ENCODE measurements at regions not wholly inside any gene's neighbourhood (a gene's known extent, or its start where the extent isn't known, plus 50 kb on each side); places are given as distances from the start of the nearest gene placed in this dataset.
A peak's percentile ranks its signal among the peaks of the same experiment; 100 is the strongest.

GRCh38 chr1:191895049-191895448, 263.2 kb upstream of the RGS18 start:
- Histone ChIP-seq H3K27me3 (ENCODE audit: insufficient read depth, poor library complexity, severe bottlenecking) (no peaks in the 10 kb centered on the region), H3K4me3 (ENCODE audit: severe bottlenecking) (no peak overlapping the region), H3K36me3 (ENCODE audit: low read depth) (no peaks in the 10 kb centered on the region), H3K4me1 (ENCODE audit: insufficient read depth, poor library complexity, severe bottlenecking) (no peaks in the 10 kb centered on the region), H3K27ac (ENCODE audit: poor library complexity, severe bottlenecking) (no peak overlapping the region), H3K9me3 (ENCODE audit: severe bottlenecking) (no peaks in the 10 kb centered on the region)
- ATAC-seq (ENCODE audit: low read depth) (no peak), DNase-seq (ENCODE audit: low spot score) (no peak)
- no peak for TF ChIP-seq CTCF (IDR thresholded peaks at IDR 0.05; ENCODE audit: poor library complexity, severe bottlenecking)

- Histone ChIP-seq H3K4me1 (ENCODE audit: insufficient read depth, poor library complexity, severe bottlenecking) (no peaks in the 10 kb centered on the region), H3K4me3 (ENCODE audit: severe bottlenecking) (no peak overlapping the region), H3K27ac (ENCODE audit: poor library complexity, severe bottlenecking) (no peak overlapping the region), H3K27me3 (ENCODE audit: insufficient read depth, poor library complexity, severe bottlenecking) (no peaks in the 10 kb centered on the region), H3K9me3 (ENCODE audit: severe bottlenecking) (no peaks in the 10 kb centered on the region), H3K36me3 (ENCODE audit: low read depth) (no peaks in the 10 kb centered on the region)
- TF ChIP-seq CTCF (IDR thresholded peaks at IDR 0.05; ENCODE audit: poor library complexity, severe bottlenecking) = no peak
- ATAC-seq (ENCODE audit: low read depth) (no peak), DNase-seq (ENCODE audit: low spot score) (no peak)
Measured at GRCh38 chr1:191895462-191896058, 262.7 kb upstream of the RGS18 start.

GRCh38 chr1:191897134-191897533, 261.1 kb upstream of the RGS18 start:
- Histone ChIP-seq H3K36me3 (ENCODE audit: low read depth) (no peaks in the 10 kb centered on the region), H3K27ac (ENCODE audit: poor library complexity, severe bottlenecking) (no peak overlapping the region), H3K27me3 (ENCODE audit: insufficient read depth, poor library complexity, severe bottlenecking) (no peaks in the 10 kb centered on the region), H3K4me1 (ENCODE audit: insufficient read depth, poor library complexity, severe bottlenecking) (peaks cover 6% of the 10 kb centered on the region), H3K4me3 (ENCODE audit: severe bottlenecking) (no peak overlapping the region), H3K9me3 (ENCODE audit: severe bottlenecking) (no peaks in the 10 kb centered on the region)
- no peak for DNase-seq (ENCODE audit: low spot score)
- no peak for TF ChIP-seq CTCF (IDR thresholded peaks at IDR 0.05; ENCODE audit: poor library complexity, severe bottlenecking)
- no peak for ATAC-seq (ENCODE audit: low read depth)

GRCh38 chr1:191901651-191902050, 256.6 kb upstream of the RGS18 start:
- H3K27ac ChIP-seq (ENCODE audit: poor library complexity, severe bottlenecking) = no peak overlapping the region

More at GRCh38 chr1:191901651-191902050, 256.6 kb upstream of the RGS18 start:
- Histone ChIP-seq H3K4me1 (ENCODE audit: insufficient read depth, poor library complexity, severe bottlenecking) (peaks cover 6% of the 10 kb centered on the region), H3K27me3 (ENCODE audit: insufficient read depth, poor library complexity, severe bottlenecking) (no peaks in the 10 kb centered on the region), H3K9me3 (ENCODE audit: severe bottlenecking) (no peaks in the 10 kb centered on the region), H3K36me3 (ENCODE audit: low read depth) (no peaks in the 10 kb centered on the region), H3K4me3 (ENCODE audit: severe bottlenecking) (no peak overlapping the region)
- DNase-seq (ENCODE audit: low spot score) = no peak
- peak; percentile 73 for ATAC-seq (ENCODE audit: low read depth)
- no peak for TF ChIP-seq CTCF (IDR thresholded peaks at IDR 0.05; ENCODE audit: poor library complexity, severe bottlenecking)
